ENCODE measurements at regions not wholly inside any gene's neighbourhood (a gene's known extent, or its start where the extent isn't known, plus 50 kb on each side); places are given as distances from the start of the nearest gene placed in this dataset.

GRCh38 chr9:73022353-73022752 is 69.5 kb upstream of the ALDH1A1 start:
- Histone ChIP-seq H2AFZ (ENCODE audit: low read depth, low read length) (no peak overlapping the region), H4K20me1 (replicated peaks; ENCODE audit: control insufficient read depth, insufficient read depth, low read length) (no peaks in the 10 kb centered on the region), H3K9ac (ENCODE audit: insufficient read depth in 1 of 2, low read depth in 2 of 2, low read length in 2 of 2) (no peak overlapping the region), H3K9me3 (replicated peaks; ENCODE audit: control insufficient read depth, insufficient read depth, low read depth, low read length) (0 out of 2 replicates have a peak, but pooled peaks cover 6% of the 10 kb centered on the region), H3K36me3 (ENCODE audit: control insufficient read depth, insufficient read depth, low read length) (peaks cover 5% of the 10 kb centered on the region; the same call in 1 of the 3 replicates), H3K9me1 (ENCODE audit: control insufficient read depth, insufficient read depth, low read length) (no peaks in the 10 kb centered on the region), H3K79me2 (ENCODE audit: control insufficient read depth, insufficient read depth, low read length) (no peaks in the 10 kb centered on the region), H3K27ac (ENCODE audit: extremely low read depth, low read depth, low read length) (peak overlapping the region; percentile 74; the same call in 1 of the 3 replicates), H3K27me3 (ENCODE audit: control insufficient read depth in 2 of 2, insufficient read depth in 2 of 2, low read length in 2 of 2) (no peaks in the 10 kb centered on the region), H3K4me1 (replicated peaks in 1 of 2; ENCODE audit: control insufficient read depth in 2 of 2, insufficient read depth in 2 of 2, low read length in 2 of 2) (peaks cover 8 to 20% of the 10 kb centered on the region in 2 experiments; a peak in 3 of 5 replicates), H3K4me2 (ENCODE audit: insufficient read depth, low read length) (no peak overlapping the region), H3K4me3 (no peak overlapping the region)
- intact Hi-C loops (cut with micrococcal nuclease) = loop anchor here (2.0 to 5.0 kb wide), 3 partner anchors 70 to 160 kb away; partner anchors contain the start of gene ALDH1A1
- TF ChIP-seq SPI1 (IDR thresholded peaks at IDR 0.05; ENCODE audit: borderline replicate concordance, low read depth, low read length) (no peak), RUNX1 (IDR thresholded peaks at IDR 0.05; ENCODE audit: low read depth) (no peak), ZBTB7A (IDR thresholded peaks at IDR 0.05; ENCODE audit: borderline replicate concordance, control insufficient read depth, low read depth, low read length) (no peak), ZNF766 (CRISPR knock-in tag; conservative IDR thresholded peaks at IDR 0.05) (no peak), ARID1B (IDR thresholded peaks at IDR 0.05) (no peak), ZNF197 (CRISPR knock-in tag; IDR thresholded peaks at IDR 0.05; ENCODE audit: low read depth) (no peak), ARID2 (IDR thresholded peaks at IDR 0.05) (no peak)
- BruUV-seq (replicated peaks) = no TSS peak
- no peak for DNase-seq (ENCODE audit: extremely low read depth in 1 of 4, low spot score in 3 of 4)
- ATAC-seq = no peak
- in situ Hi-C loops (cut with MboI) = no loop called here
- POLR2A ChIA-PET = no interaction called here
- FAIRE-seq = no peak
- WGBS (ENCODE audit: insufficient coverage, low coverage, missing lambda C conversion rate) = 53% methylated on average over 2 of the region's 2 CpGs
- CTCF ChIA-PET (ENCODE audit: low intra/inter-chr PET ratio) = no interaction called here
